GM19351 (cell line): ENCODE measurements at regions not wholly inside any gene's neighbourhood (a gene's known extent, or its start where the extent isn't known, plus 50 kb on each side); places are given as distances from the start of the nearest gene placed in this dataset.

Experiments
- ATAC-seq: cut with Tn5 transposase; IDR thresholded peaks from one replicate; pipeline ENCODE4 v1.9.1; 2021; ENCODE audit warnings: mild to moderate bottlenecking, moderate library complexity; ENCODE audit not compliant: unreplicated experiment

DNA sequence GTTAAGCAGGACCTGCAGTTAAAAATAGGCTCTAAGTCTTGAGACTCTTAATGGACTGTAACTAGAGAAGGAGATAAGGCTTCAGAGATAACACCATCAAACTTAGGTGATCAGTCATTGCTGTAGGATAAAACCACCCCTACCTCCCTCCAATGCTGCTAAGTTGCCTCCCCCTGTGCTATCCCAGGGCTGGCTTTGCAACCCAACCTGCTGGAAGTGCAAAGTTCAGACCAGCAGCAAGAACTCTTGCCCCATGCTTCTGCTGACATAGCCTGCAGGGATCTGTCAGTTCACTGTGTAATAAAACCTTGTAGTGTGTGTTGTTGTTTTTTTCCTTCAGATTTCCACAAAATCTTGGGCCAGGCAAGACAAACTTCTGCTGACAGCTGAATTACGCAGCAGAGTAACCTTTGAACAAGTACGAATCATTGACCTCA is 57.4 kb upstream of the EPB41L3 start:
- ATAC-seq = no peak

DNA sequence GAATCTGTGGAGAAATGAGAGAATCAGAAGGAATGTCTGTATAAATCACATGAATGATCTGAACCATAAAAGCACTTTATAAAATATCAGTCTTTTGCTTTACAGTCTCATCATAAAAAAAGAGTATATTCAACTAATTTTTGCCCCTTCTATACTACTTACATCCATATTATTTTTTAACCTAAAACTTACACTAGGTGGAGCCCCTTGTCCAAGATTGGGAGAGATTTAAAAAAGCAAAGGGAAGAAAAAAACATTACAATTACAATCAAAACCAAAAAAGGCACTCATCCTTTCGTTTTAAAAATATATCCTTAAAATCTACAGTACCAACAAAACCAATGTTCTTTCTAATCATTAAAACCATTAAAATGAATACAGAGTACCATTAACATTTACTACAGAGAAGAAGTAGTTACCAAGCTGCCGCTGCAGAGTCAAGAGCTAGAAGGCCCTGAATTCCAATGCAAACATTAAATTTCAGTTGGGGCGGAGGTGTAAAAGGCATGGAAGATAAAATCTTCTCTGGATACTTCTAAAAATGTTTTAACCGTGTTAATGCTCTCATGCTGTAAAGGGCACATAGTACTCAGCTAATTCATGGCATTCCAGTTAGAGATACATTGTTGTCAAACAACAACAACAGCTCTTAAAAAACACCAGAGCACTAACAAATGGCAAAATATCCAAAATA is 56.7 kb upstream of the EPB41L3 start:
- no peak for ATAC-seq

DNA sequence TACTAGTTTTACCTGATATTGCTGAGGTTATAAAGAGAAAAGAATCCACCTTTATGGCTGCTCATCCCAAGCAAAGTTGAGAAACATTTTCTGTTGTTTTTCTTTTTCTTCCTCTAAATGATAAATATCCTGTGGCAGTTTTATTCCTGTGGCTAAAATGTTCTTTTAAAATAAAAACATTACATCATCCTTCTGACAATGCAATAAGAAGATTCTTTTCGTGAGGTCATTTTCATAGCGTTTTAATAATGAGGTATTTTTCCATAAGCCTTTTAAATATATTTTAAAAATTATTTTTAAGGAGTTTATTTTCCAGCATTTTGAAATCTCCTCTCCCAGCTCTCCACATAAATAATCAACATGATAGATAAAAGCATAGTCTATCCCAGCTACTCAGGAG is 52.8 kb upstream of the EPB41L3 start:
- no peak for ATAC-seq
